ENCODE measurements at regions not wholly inside any gene's neighbourhood (a gene's known extent, or its start where the extent isn't known, plus 50 kb on each side); places are given as distances from the start of the nearest gene placed in this dataset.

DNA sequence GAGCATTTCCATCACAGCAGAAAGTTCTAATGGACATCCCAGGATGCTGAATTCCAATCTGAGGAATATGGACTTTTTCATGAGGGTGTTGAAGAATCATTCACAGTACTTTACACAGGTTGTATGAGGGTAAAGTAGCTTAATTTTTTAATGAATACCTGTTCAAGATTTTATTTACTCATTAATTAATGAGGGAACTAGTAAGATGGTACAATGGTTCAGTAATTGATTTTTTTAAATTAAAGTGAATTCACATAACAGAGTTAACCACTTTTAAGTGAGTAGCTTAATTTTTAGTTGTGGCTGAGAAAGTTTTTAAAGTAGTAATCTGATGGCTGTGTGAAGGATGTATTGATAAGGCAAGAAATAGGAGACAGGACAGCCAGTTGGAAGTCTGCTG, 266.5 kb downstream of the GFRA1 start:
- Mint-ChIP-seq H3K4me1 (peaks cover 23% of the 10 kb centered on the region), H3K36me3 (peaks cover 9% of the 10 kb centered on the region), H3K4me3 (no peak overlapping the region), H3K27me3 (ENCODE audit: low read depth) (no peaks in the 10 kb centered on the region), H3K9me3 (peaks cover 14% of the 10 kb centered on the region), H3K27ac (no peak overlapping the region)
- DNase-seq (ENCODE audit: low spot score in 2 of 2, unreplicated experiment in 2 of 2): no peak
- TF ChIP-seq, protein P1, sequence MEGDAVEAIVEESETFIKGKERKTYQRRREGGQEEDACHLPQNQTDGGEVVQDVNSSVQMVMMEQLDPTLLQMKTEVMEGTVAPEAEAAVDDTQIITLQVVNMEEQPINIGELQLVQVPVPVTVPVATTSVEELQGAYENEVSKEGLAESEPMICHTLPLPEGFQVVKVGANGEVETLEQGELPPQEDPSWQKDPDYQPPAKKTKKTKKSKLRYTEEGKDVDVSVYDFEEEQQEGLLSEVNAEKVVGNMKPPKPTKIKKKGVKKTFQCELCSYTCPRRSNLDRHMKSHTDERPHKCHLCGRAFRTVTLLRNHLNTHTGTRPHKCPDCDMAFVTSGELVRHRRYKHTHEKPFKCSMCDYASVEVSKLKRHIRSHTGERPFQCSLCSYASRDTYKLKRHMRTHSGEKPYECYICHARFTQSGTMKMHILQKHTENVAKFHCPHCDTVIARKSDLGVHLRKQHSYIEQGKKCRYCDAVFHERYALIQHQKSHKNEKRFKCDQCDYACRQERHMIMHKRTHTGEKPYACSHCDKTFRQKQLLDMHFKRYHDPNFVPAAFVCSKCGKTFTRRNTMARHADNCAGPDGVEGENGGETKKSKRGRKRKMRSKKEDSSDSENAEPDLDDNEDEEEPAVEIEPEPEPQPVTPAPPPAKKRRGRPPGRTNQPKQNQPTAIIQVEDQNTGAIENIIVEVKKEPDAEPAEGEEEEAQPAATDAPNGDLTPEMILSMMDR (IDR thresholded peaks at IDR 0.05; ENCODE audit: unreplicated experiment): no peak

DNA sequence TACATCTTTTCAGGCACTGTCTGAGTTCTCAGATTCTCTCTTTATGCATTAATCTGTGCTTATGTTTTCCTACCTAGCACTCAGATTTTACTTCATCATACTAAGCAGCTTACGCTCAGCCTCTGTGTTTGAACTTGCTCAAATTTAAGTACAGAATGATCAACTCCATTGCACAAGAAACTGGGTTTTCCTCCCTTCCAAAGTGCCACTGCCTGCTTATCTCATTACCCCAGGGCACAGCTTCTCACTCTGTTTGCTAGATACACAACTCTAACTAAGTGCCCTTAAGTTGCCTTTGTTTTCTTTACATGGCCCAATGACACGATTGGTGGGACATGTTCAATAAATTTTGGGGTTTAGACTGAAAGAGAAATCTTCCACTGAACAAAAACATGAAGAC, 267.7 kb downstream of the GFRA1 start:
- Mint-ChIP-seq H3K9me3 (peaks cover 12% of the 10 kb centered on the region), H3K4me1 (peaks cover 35% of the 10 kb centered on the region), H3K4me3 (no peak overlapping the region), H3K36me3 (peaks cover 9% of the 10 kb centered on the region), H3K27ac (no peak overlapping the region), H3K27me3 (ENCODE audit: low read depth) (no peaks in the 10 kb centered on the region)
- TF ChIP-seq, protein P1 (IDR thresholded peaks at IDR 0.05; ENCODE audit: unreplicated experiment): no peak
- no peak for DNase-seq (ENCODE audit: low spot score in 2 of 2, unreplicated experiment in 2 of 2)

DNA sequence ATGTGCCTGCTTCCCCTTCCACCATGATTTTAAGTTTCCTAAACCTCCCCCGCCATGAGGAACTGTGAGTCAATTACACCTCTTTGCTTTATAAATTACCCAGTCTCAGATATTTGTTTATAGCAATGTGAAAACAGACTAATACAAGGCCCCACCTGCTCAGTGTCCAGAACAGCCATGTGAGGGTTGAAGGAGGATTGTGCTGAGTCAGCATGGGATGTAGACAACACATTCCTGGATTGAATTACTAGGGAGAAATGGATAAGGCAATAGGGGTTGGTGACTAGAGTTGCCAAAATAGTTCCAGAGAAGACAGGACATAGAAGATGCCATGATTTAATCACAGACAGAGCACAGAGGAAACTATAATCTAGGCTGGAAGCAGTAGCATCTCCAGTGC, 270.3 kb downstream of the GFRA1 start:
- Mint-ChIP-seq H3K9me3 (no peaks in the 10 kb centered on the region), H3K4me3 (no peak overlapping the region), H3K27me3 (ENCODE audit: low read depth) (no peaks in the 10 kb centered on the region), H3K4me1 (peaks cover 37% of the 10 kb centered on the region), H3K36me3 (no peaks in the 10 kb centered on the region), H3K27ac (no peak overlapping the region)
- DNase-seq (ENCODE audit: low spot score in 2 of 2, unreplicated experiment in 2 of 2): no peak
- TF ChIP-seq, protein P1 (IDR thresholded peaks at IDR 0.05; ENCODE audit: unreplicated experiment): no peak

DNA sequence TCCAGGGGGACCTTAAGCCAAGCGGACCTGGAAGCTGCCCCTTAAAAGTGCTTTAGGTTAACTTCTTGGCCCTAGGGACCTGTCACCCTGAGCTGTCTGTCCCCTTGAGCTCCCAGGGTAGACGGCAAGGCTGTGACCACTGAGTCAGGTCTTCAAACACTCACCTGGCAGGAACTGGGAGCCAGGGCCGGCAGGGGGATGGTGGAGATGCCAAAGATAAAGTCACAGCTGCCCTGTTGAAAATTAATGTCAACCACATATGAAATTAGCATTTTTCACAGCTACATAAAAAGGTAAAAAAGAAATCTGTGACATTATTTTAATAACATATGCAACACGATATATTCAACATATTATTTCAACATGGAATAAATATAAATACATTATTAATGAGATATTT, 271.0 kb downstream of the GFRA1 start:
- Mint-ChIP-seq H3K4me3 (no peak overlapping the region), H3K27me3 (ENCODE audit: low read depth) (no peaks in the 10 kb centered on the region), H3K27ac (peak overlapping the region; percentile 36), H3K4me1 (peaks cover 37% of the 10 kb centered on the region), H3K36me3 (no peaks in the 10 kb centered on the region), H3K9me3 (no peaks in the 10 kb centered on the region)
- DNase-seq (ENCODE audit: low spot score in 2 of 2, unreplicated experiment in 2 of 2): no peak
- TF ChIP-seq, protein P1 (IDR thresholded peaks at IDR 0.05; ENCODE audit: unreplicated experiment): no peak

DNA sequence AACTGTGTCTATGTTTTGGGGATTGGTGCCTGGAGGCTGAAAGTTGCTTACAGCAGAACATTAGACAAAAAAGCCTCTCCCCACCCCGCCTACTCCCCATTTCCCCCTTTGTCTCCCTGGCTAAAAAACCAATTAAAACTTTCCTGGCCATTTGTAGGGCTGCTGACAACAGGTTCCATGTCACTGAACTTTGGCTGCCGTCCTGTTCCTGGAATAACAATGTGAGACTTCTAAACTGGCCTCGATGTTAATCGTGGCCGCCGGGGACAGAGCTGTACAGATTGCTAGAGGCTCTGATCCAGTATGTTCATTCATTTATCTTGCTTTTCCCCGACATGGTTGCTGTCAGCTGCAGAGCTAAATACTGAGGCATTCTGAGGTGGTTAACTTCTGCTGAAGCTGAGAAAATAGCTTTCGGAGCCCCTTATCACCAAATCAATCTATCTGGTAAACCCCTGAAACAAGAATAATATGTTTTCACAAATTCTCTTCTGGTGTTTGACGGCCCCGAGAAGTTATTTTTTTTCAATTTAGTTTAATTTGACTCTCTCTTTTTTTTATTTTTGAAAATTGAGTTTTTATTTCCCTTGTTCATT, 271.6 kb downstream of the GFRA1 start:
- TF ChIP-seq, protein P1 (IDR thresholded peaks at IDR 0.05; ENCODE audit: unreplicated experiment): no peak
- Mint-ChIP-seq H3K36me3 (no peaks in the 10 kb centered on the region), H3K9me3 (no peaks in the 10 kb centered on the region), H3K4me1 (peaks cover 37% of the 10 kb centered on the region), H3K27me3 (ENCODE audit: low read depth) (no peaks in the 10 kb centered on the region), H3K4me3 (peak overlapping the region; percentile 48), H3K27ac (peak overlapping the region; percentile 88)
- no peak for DNase-seq (ENCODE audit: low spot score in 2 of 2, unreplicated experiment in 2 of 2)

Data from mesothelial cell of epicardium (in vitro differentiated cells).